Brain microvascular endothelial cell (primary cell): ENCODE measurements at regions not wholly inside any gene's neighbourhood (a gene's known extent, or its start where the extent isn't known, plus 50 kb on each side); places are given as distances from the start of the nearest gene placed in this dataset.

Source experiments
- DNase-seq: peaks from one replicate; pipeline ENCODE4 v3.0.0-alpha.2; 2020
- H3K27ac ChIP-seq: fragments of 250-450 bp; sonication (Bioruptor Pico); 2 replicates; pipeline ENCODE4 v1.5.1; 2020; ENCODE audit warnings: mild to moderate bottlenecking, moderate library complexity
- H3K27me3 ChIP-seq: fragments of 250-450 bp; sonication (Bioruptor Pico); replicated peaks from 2 replicates; pipeline ENCODE4 v1.5.1; 2020; ENCODE audit warnings: mild to moderate bottlenecking
- H3K36me3 ChIP-seq: fragments of 250-450 bp; sonication (Bioruptor Pico); replicated peaks from 2 replicates; pipeline ENCODE4 v1.5.1; 2020; ENCODE audit warnings: mild to moderate bottlenecking
- H3K4me3 ChIP-seq: 2 replicates; pipeline ENCODE4 v1.5.1; 2011; ENCODE audit warnings: low read depth, mild to moderate bottlenecking, control low read depth, low read length, moderate library complexity
- CTCF ChIP-seq: IDR thresholded peaks from 2 replicates; pipeline ENCODE4 v1.5.1; 2011; ENCODE audit warnings: low read depth, mild to moderate bottlenecking, moderate library complexity, low read length, control low read depth, inconsistent platforms; ENCODE audit errors: missing control alignments
- in situ Hi-C: cut with HindIII; loops from 2 replicates; pipeline ENCODE4 v1.10.0; 2017; ENCODE audit warnings: low sequenced_read_pairs, low pct_ligation_motif_present

GRCh38 chr16:79874391-79874790 is 273.9 kb upstream of the MAF start:
- Histone ChIP-seq H3K27ac (no peak overlapping the region), H3K27me3 (no peaks in the 10 kb centered on the region), H3K4me3 (no peak overlapping the region), H3K36me3 (no peaks in the 10 kb centered on the region)
- no peak for DNase-seq
- TF ChIP-seq CTCF: no peak
- in situ Hi-C loops: no loop called here

GRCh38 chr16:79873825-79874224 is 273.3 kb upstream of the MAF start:
- Histone ChIP-seq H3K4me3 (no peak overlapping the region), H3K27ac (no peak overlapping the region), H3K27me3 (no peaks in the 10 kb centered on the region), H3K36me3 (no peaks in the 10 kb centered on the region)
- DNase-seq: no peak
- in situ Hi-C loops: no loop called here
- TF ChIP-seq CTCF: no peak

GRCh38 chr16:79871906-79872305 is 271.4 kb upstream of the MAF start:
- H3K27ac ChIP-seq: no peak overlapping the region
- DNase-seq: no peak
- in situ Hi-C loops: no loop called here
- no peak overlapping the region for H3K4me3 ChIP-seq
- no peaks in the 10 kb centered on the region for H3K27me3 ChIP-seq
- no peaks in the 10 kb centered on the region for H3K36me3 ChIP-seq
- TF ChIP-seq CTCF: no peak

- no peak overlapping the region for H3K27ac ChIP-seq
- in situ Hi-C loops: no loop called here
- no peak overlapping the region for H3K4me3 ChIP-seq
- DNase-seq: no peak
- H3K27me3 ChIP-seq: no peaks in the 10 kb centered on the region
- no peaks in the 10 kb centered on the region for H3K36me3 ChIP-seq
- TF ChIP-seq CTCF: no peak
Observed at GRCh38 chr16:79870016-79870886, 269.7 kb upstream of the MAF start.

- H3K27me3 ChIP-seq: no peaks in the 10 kb centered on the region
- no peak overlapping the region for H3K4me3 ChIP-seq
Observed at GRCh38 chr16:79869304-79870015, 268.9 kb upstream of the MAF start.

More at GRCh38 chr16:79869304-79870015, 268.9 kb upstream of the MAF start:
- DNase-seq: no peak
- no peak for TF ChIP-seq CTCF
- in situ Hi-C loops: no loop called here
- no peaks in the 10 kb centered on the region for H3K36me3 ChIP-seq
- H3K27ac ChIP-seq: no peak overlapping the region
